Activated B cell treated with CpG ODN at 0.5 μM for 24 hours (primary cell): ENCODE measurements at regions not wholly inside any gene's neighbourhood (a gene's known extent, or its start where the extent isn't known, plus 50 kb on each side); places are given as distances from the start of the nearest gene placed in this dataset.

Experiments used
- ATAC-seq: fragments of 200-7000 bp; cut with Tn5 transposase; one replicate; pipeline ENCODE4 v1.10.0; 2021; ENCODE audit warnings: low read depth, mild to moderate bottlenecking, moderate library complexity
- CTCF ChIA-PET: fragments of 350-600 bp; sonication (Branson Sonifier 250); formaldehyde crosslinking; loops from one replicate; lab custom pipeline; 2021; ENCODE audit warnings: antibody characterized with exemption; lab: Charles Lee
- POLR2A ChIA-PET: fragments of 350-600 bp; sonication (Branson Sonifier 250); formaldehyde crosslinking; loops from one replicate; lab custom pipeline; 2021; ENCODE audit warnings: antibody characterized with exemption; lab: Charles Lee
- DNase-seq: peaks from one replicate; pipeline ENCODE4 v3.0.0; 2022
- H3K27ac Mint-ChIP-seq: one replicate; pipeline ENCODE4 v1.8.0; 2020; ENCODE audit warnings: mixed read lengths
- H3K27me3 Mint-ChIP-seq: one replicate; pipeline ENCODE4 v1.8.0; 2021; ENCODE audit warnings: mixed read lengths
- H3K36me3 Mint-ChIP-seq: one replicate; pipeline ENCODE4 v1.8.0; 2021; ENCODE audit warnings: low read depth, mixed read lengths
- H3K4me1 Mint-ChIP-seq: one replicate; pipeline ENCODE4 v1.8.0; 2021; ENCODE audit warnings: mixed read lengths
- H3K4me3 Mint-ChIP-seq: one replicate; pipeline ENCODE4 v1.8.0; 2020; ENCODE audit warnings: mild to moderate bottlenecking, mixed read lengths
- H3K9me3 Mint-ChIP-seq: one replicate; pipeline ENCODE4 v1.8.0; 2020; ENCODE audit warnings: mixed read lengths
- CTCF ChIP-seq: fragments of 200-600 bp; IDR thresholded peaks from one replicate; pipeline ENCODE4 v1.8.0; 2022; ENCODE audit warnings: antibody characterized with exemption, mild to moderate bottlenecking
- intact Hi-C: fragments of 100-400 bp; cut with micrococcal nuclease; formaldehyde crosslinking; loops from one replicate; pipeline ENCODE4 v1.15.1; 2024

- H3K27ac Mint-ChIP-seq, result no peak overlapping the region
- intact Hi-C loops, result no loop called here
- no peaks in the 10 kb centered on the region for H3K9me3 Mint-ChIP-seq
- H3K4me1 Mint-ChIP-seq, result peaks cover 17% of the 10 kb centered on the region
- CTCF ChIA-PET, result interaction anchor here (1.0 to 1.1 kb wide), 2 partner anchors 29 to 99 kb away, joined by 3 read pairs; no protein-coding TSS in a partner anchor
- no peak for TF ChIP-seq CTCF
- POLR2A ChIA-PET, result no interaction called here
- no peaks in the 10 kb centered on the region for H3K36me3 Mint-ChIP-seq
- ATAC-seq (no peak), DNase-seq (no peak)
- peaks cover 7% of the 10 kb centered on the region for H3K27me3 Mint-ChIP-seq
- H3K4me3 Mint-ChIP-seq, result no peak overlapping the region
Measured at GRCh38 chr5:148927307-148927946, 101.0 kb downstream of the ADRB2 start.

- intact Hi-C loops, result no loop called here
- no peak for TF ChIP-seq CTCF
Measured at GRCh38 chr5:148928141-148928540, 101.7 kb downstream of the ADRB2 start.

GRCh38 chr5:148931453-148932057 is 105.1 kb downstream of the ADRB2 start:
- no peaks in the 10 kb centered on the region for H3K27me3 Mint-ChIP-seq
- CTCF ChIA-PET, result no interaction called here
- H3K9me3 Mint-ChIP-seq, result no peaks in the 10 kb centered on the region
- ATAC-seq (no peak), DNase-seq (no peak)
- no peak for TF ChIP-seq CTCF
- intact Hi-C loops, result no loop called here
- no peaks in the 10 kb centered on the region for H3K36me3 Mint-ChIP-seq
- H3K4me3 Mint-ChIP-seq, result no peak overlapping the region
- no peak overlapping the region for H3K27ac Mint-ChIP-seq
- POLR2A ChIA-PET, result no interaction called here
- peaks cover 17% of the 10 kb centered on the region for H3K4me1 Mint-ChIP-seq

More at GRCh38 chr5:148928141-148928540, 101.7 kb downstream of the ADRB2 start:
- Mint-ChIP-seq H3K27me3 (peaks cover 3% of the 10 kb centered on the region), H3K36me3 (no peaks in the 10 kb centered on the region), H3K4me1 (peaks cover 17% of the 10 kb centered on the region), H3K9me3 (no peaks in the 10 kb centered on the region), H3K27ac (no peak overlapping the region), H3K4me3 (no peak overlapping the region)
- ChIA-PET CTCF (interaction anchor here (1.1 kb wide), 1 partner anchor 28 kb away, joined by 3 read pairs; no protein-coding TSS in a partner anchor), POLR2A (no interaction called here)
- DNase-seq (no peak), ATAC-seq (no peak)

DNA sequence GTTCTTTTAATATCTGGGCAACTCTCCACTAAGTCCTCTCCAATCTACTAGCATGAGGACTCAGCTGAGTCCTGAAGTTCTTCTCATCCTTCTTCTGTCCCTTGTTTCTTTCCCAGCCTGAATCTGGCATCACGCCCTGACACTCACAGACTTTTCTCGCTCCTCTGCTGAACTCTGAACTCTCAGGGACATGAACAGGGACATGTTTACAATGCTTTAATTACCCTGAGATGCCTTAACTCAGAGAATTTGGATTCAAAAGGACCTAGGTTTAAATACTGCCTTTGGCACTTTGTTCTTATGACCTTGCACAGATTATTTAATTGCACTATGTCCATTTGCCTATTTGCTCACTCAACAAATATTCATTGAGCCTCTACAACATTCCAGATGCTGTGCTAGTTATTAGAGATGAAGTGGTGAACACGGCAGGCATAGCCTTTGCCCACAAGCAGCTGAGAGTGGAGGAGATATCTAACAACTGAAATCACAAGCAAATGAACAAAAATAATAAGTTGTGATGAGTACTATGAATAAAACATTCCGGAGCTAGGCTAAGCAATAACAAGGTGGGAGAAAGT is 106.0 kb downstream of the ADRB2 start:
- DNase-seq (no peak), ATAC-seq (no peak)
- POLR2A ChIA-PET, result no interaction called here
- no peaks in the 10 kb centered on the region for H3K36me3 Mint-ChIP-seq
- H3K4me3 Mint-ChIP-seq, result no peak overlapping the region
- intact Hi-C loops, result no loop called here
- no peak overlapping the region for H3K27ac Mint-ChIP-seq
- no peaks in the 10 kb centered on the region for H3K27me3 Mint-ChIP-seq
- no peak for TF ChIP-seq CTCF
- CTCF ChIA-PET, result interaction anchor here (0.8 kb wide), 1 partner anchor 191 kb away, joined by 3 read pairs; no protein-coding TSS in a partner anchor
- H3K9me3 Mint-ChIP-seq, result no peaks in the 10 kb centered on the region
- H3K4me1 Mint-ChIP-seq, result peaks cover 17% of the 10 kb centered on the region

GRCh38 chr5:148933903-148934432 is 107.6 kb downstream of the ADRB2 start:
- CTCF ChIA-PET, result no interaction called here
- no peaks in the 10 kb centered on the region for H3K27me3 Mint-ChIP-seq
- H3K27ac Mint-ChIP-seq, result no peak overlapping the region
- H3K4me1 Mint-ChIP-seq, result peaks cover 17% of the 10 kb centered on the region
- H3K36me3 Mint-ChIP-seq, result no peaks in the 10 kb centered on the region
- no peak for TF ChIP-seq CTCF
- ATAC-seq, result no peak
- POLR2A ChIA-PET, result no interaction called here
- intact Hi-C loops, result no loop called here
- DNase-seq, result no peak
- H3K9me3 Mint-ChIP-seq, result no peaks in the 10 kb centered on the region
- H3K4me3 Mint-ChIP-seq, result no peak overlapping the region
